ENCODE measurements at regions not wholly inside any gene's neighbourhood (a gene's known extent, or its start where the extent isn't known, plus 50 kb on each side); places are given as distances from the start of the nearest gene placed in this dataset.
A peak's percentile ranks its signal among the peaks of the same experiment; 100 is the strongest.

DNA sequence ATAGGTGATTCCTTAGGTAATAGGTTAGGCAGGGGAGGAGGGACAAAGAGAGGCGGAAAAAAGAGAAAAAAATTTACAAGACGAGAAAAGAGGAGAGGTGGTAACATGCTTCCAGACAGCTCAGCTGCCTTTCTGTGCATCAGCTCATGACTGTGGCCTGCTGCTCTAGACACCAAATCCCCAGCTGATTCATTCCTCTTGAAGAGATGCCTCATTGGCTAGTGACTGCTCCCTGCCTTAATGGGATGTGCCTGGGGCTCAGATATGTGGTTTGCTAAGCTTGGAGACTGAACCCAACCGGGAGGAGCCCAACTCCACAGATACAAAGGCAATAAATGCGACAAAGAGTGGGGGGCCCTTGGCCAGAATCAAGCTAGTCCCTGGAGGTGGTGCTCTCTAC lies 105.9 kb upstream of the FAM20A start:
- Histone ChIP-seq H3K4me3 (ENCODE audit: low read depth in 1 of 5, low read length in 5 of 5) (no peak overlapping the region), H3K4me1 (ENCODE audit: control insufficient read depth in 5 of 5, insufficient read depth in 5 of 5, low read length in 5 of 5) (peaks cover 2 to 15% (median 8%) of the 10 kb centered on the region in 5 donors), H3K27ac (ENCODE audit: low read depth, low read length) (no peak overlapping the region), H3K9ac (ENCODE audit: low read length in 5 of 5) (no peak overlapping the region), H3K9me3 (ENCODE audit: control insufficient read depth in 5 of 5, low read length in 5 of 5) (no peaks in the 10 kb centered on the region), H3K36me3 (ENCODE audit: control insufficient read depth in 5 of 5, insufficient read depth in 5 of 5, low read length in 5 of 5) (no peaks in the 10 kb centered on the region), H3K27me3 (ENCODE audit: control insufficient read depth in 5 of 5, insufficient read depth in 4 of 5, low read length in 5 of 5) (peaks cover 0 to 3% (median 0%) of the 10 kb centered on the region in 5 donors)

DNA sequence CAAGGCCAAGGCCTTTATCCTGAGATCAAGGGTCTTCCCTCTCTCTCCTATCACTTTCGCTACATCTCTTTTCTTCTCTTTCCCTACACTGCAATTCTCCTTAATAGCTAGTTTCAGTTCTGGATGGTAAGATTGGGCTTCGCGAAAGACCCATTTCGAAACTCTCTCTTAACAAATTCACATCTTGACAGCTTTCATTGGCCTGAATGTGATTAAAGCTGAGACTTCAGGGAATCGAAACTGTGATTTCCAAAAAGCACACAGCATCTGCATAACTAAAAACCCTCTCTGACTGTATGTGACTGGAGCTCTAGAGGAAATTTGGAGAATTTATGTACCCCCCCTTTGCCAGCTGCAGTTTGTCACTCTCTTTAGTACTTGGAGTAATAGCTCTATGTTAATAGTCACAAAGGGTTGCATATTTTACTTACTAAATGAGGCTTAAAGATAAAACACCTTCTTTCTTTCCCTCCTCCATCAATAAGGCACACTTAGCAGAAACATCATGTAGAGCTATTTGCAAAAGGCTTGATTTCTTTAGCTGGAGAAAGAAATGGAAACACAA lies 105.3 kb upstream of the FAM20A start:
- Histone ChIP-seq H3K27me3 (ENCODE audit: control insufficient read depth in 5 of 5, insufficient read depth in 4 of 5, low read length in 5 of 5) (peaks cover 0 to 3% (median 0%) of the 10 kb centered on the region in 5 donors), H3K4me3 (ENCODE audit: low read depth in 1 of 5, low read length in 5 of 5) (no peak overlapping the region), H3K9ac (ENCODE audit: low read length in 5 of 5) (no peak overlapping the region), H3K9me3 (ENCODE audit: control insufficient read depth in 5 of 5, low read length in 5 of 5) (no peaks in the 10 kb centered on the region), H3K4me1 (ENCODE audit: control insufficient read depth in 5 of 5, insufficient read depth in 5 of 5, low read length in 5 of 5) (peaks cover 2 to 15% (median 8%) of the 10 kb centered on the region in 5 donors), H3K27ac (ENCODE audit: low read depth, low read length) (no peak overlapping the region), H3K36me3 (ENCODE audit: control insufficient read depth in 5 of 5, insufficient read depth in 5 of 5, low read length in 5 of 5) (no peaks in the 10 kb centered on the region)

DNA sequence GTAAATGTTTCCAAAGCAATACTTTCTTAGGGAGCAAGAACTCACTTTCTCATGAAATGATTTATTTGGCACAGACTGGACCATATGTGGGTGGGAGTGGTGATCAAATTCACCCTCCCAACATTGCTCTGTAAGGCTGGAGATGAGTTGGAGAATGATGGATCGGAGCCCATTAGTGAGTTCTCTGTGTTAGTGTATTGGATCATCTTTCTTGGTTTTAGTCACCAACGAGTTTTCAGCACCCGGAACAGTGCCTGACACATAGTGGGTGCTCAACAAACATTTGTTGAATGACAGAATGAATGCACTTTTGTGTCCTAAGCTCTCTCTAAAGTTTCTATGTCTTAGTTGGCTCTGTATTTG lies 104.5 kb upstream of the FAM20A start:
- Histone ChIP-seq H3K4me3 (ENCODE audit: low read depth in 1 of 5, low read length in 5 of 5) (no peak overlapping the region), H3K9ac (ENCODE audit: low read length in 5 of 5) (no peak overlapping the region), H3K27me3 (ENCODE audit: control insufficient read depth in 5 of 5, insufficient read depth in 4 of 5, low read length in 5 of 5) (peaks cover 0 to 3% (median 0%) of the 10 kb centered on the region in 5 donors), H3K36me3 (ENCODE audit: control insufficient read depth in 5 of 5, insufficient read depth in 5 of 5, low read length in 5 of 5) (no peaks in the 10 kb centered on the region), H3K27ac (ENCODE audit: low read depth, low read length) (peak overlapping the region; percentile 4), H3K9me3 (ENCODE audit: control insufficient read depth in 5 of 5, low read length in 5 of 5) (no peaks in the 10 kb centered on the region), H3K4me1 (ENCODE audit: control insufficient read depth in 5 of 5, insufficient read depth in 5 of 5, low read length in 5 of 5) (peaks cover 2 to 18% (median 8%) of the 10 kb centered on the region in 5 donors)

DNA sequence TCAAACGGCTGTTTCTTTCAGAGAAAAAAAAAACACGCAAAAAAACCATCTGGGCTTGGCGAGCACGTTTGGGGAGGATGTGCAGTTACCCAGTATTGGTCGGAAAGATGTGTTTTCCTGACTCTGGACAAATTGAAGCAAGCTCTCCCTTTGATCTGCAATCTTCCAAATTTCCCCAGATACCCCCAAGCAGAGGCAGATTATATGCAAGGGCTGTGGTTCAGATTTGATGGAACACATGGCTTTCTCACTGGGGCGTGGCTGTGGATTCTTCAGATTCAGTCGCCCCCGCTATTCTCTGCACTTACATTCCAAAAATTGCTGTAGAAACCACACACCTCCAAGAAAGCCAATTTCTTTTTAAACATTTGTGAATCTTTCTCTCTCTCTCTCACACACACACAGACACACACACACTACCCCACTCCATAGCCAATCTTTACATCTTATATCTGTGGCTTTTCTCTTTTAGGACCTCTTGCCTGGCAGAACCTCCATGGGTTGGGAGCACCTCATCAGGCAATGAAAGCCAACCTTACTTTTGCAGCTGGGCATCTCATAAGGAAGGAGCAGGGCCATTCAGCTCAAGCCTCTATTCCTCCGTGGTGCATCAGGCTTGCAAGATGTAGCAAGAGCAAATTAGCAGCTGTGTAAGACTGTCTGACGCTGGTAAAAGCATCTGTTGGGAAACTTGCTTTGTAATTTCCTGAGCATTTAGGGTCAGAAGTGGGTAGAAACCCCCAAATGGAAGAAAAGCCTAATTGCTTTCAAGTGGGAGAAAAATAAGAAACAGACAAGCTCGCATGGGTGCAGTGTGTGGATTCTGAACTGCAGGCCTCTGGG lies 103.9 kb upstream of the FAM20A start:
- H3K4me1 ChIP-seq (ENCODE audit: control insufficient read depth in 5 of 5, insufficient read depth in 5 of 5, low read length in 5 of 5) = peaks cover 2 to 23% (median 10%) of the 10 kb centered on the region in 5 donors
- no peaks in the 10 kb centered on the region for H3K36me3 ChIP-seq (ENCODE audit: control insufficient read depth in 5 of 5, insufficient read depth in 5 of 5, low read length in 5 of 5)
- H3K9me3 ChIP-seq (ENCODE audit: control insufficient read depth in 5 of 5, low read length in 5 of 5) = no peaks in the 10 kb centered on the region
- no peak overlapping the region for H3K4me3 ChIP-seq (ENCODE audit: low read depth in 1 of 5, low read length in 5 of 5)
- H3K9ac ChIP-seq (ENCODE audit: low read length in 5 of 5) = no peak overlapping the region
- peaks cover 0 to 3% (median 0%) of the 10 kb centered on the region in 5 donors for H3K27me3 ChIP-seq (ENCODE audit: control insufficient read depth in 5 of 5, insufficient read depth in 4 of 5, low read length in 5 of 5)
- no peak overlapping the region for H3K27ac ChIP-seq (ENCODE audit: low read depth, low read length)

DNA sequence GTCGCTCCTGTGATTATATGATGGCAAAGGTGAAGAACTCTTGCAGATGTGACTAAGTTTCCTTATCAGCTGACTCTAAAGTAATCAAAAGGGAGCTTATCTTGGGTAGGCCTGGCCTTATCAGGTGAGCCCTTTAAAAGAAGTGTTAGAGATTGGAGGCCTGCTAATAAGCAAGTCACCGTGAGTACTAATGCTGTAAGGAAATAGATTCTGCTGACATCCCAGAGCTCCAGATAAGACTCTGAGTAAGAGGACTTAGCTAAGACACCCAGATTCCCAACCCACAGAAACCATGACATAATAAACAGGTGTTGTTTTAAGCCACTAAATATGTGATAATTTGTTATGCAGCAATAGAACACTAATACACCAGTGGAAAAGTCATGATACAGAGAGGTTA lies 99.9 kb upstream of the FAM20A start:
- Histone ChIP-seq H3K9ac (ENCODE audit: low read length in 5 of 5) (no peak overlapping the region), H3K36me3 (ENCODE audit: control insufficient read depth in 5 of 5, insufficient read depth in 5 of 5, low read length in 5 of 5) (no peaks in the 10 kb centered on the region), H3K27ac (ENCODE audit: low read depth, low read length) (no peak overlapping the region), H3K27me3 (ENCODE audit: control insufficient read depth in 5 of 5, insufficient read depth in 4 of 5, low read length in 5 of 5) (peaks cover 0 to 3% (median 0%) of the 10 kb centered on the region in 5 donors), H3K4me3 (ENCODE audit: low read depth in 1 of 5, low read length in 5 of 5) (no peak overlapping the region), H3K9me3 (ENCODE audit: control insufficient read depth in 5 of 5, low read length in 5 of 5) (no peaks in the 10 kb centered on the region), H3K4me1 (ENCODE audit: control insufficient read depth in 5 of 5, insufficient read depth in 5 of 5, low read length in 5 of 5) (peaks cover under 1 to 30% (median 12%) of the 10 kb centered on the region in 5 donors)

DNA sequence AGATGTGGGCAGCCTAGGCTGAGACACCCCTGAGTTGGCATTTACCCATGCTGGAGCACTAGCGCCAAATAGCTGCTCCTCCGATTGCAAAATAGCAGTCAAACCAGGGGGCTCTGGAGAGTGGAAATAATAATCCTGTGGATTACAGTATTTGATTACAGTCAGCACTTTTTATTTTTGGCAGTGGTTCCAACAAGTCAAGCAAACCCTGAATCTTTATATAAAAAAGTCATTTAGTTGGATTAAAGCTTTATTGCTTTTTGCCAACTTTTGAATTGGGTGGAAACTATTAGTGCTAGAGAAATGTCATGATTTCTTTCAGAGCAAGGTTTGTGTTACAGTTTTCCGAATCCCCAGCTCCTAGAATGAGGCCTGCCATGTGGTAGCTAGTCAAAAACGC lies 99.3 kb upstream of the FAM20A start:
- Histone ChIP-seq H3K27ac (ENCODE audit: low read depth, low read length) (no peak overlapping the region), H3K4me1 (ENCODE audit: control insufficient read depth in 5 of 5, insufficient read depth in 5 of 5, low read length in 5 of 5) (peaks cover 0 to 27% (median 12%) of the 10 kb centered on the region in 5 donors), H3K36me3 (ENCODE audit: control insufficient read depth in 5 of 5, insufficient read depth in 5 of 5, low read length in 5 of 5) (no peaks in the 10 kb centered on the region), H3K27me3 (ENCODE audit: control insufficient read depth in 5 of 5, insufficient read depth in 4 of 5, low read length in 5 of 5) (peaks cover 0 to 3% (median 0%) of the 10 kb centered on the region in 5 donors), H3K9me3 (ENCODE audit: control insufficient read depth in 5 of 5, low read length in 5 of 5) (no peaks in the 10 kb centered on the region), H3K4me3 (ENCODE audit: low read depth in 1 of 5, low read length in 5 of 5) (no peak overlapping the region), H3K9ac (ENCODE audit: low read length in 5 of 5) (no peak overlapping the region)

DNA sequence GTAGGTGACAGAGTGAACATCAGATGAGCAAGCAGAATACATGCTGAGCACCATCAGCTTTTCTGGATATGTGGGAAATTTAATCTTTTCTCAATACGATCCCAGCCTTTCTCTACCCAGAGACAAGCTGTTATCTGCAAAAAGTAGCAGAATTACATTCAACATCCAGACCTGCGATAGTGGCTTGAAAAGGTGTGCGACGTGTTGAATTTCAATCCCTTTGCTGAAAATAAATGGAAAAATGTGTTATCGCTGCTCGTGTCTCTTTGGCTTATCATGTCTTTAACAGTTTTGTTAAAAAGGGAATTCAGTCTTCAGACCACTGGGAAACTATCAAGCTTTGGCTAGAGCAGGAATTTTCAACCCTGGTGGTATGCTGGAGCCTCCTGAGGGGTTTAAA lies 98.8 kb upstream of the FAM20A start:
- H3K27ac ChIP-seq (ENCODE audit: low read depth, low read length) = no peak overlapping the region
- peaks cover 0 to 26% (median 9%) of the 10 kb centered on the region in 5 donors for H3K4me1 ChIP-seq (ENCODE audit: control insufficient read depth in 5 of 5, insufficient read depth in 5 of 5, low read length in 5 of 5)
- H3K36me3 ChIP-seq (ENCODE audit: control insufficient read depth in 5 of 5, insufficient read depth in 5 of 5, low read length in 5 of 5) = no peaks in the 10 kb centered on the region
- H3K9ac ChIP-seq (ENCODE audit: low read length in 5 of 5) = no peak overlapping the region
- H3K27me3 ChIP-seq (ENCODE audit: control insufficient read depth in 5 of 5, insufficient read depth in 4 of 5, low read length in 5 of 5) = peaks cover 0 to 1% (median 0%) of the 10 kb centered on the region in 5 donors
- H3K4me3 ChIP-seq (ENCODE audit: low read depth in 1 of 5, low read length in 5 of 5) = no peak overlapping the region
- no peaks in the 10 kb centered on the region for H3K9me3 ChIP-seq (ENCODE audit: control insufficient read depth in 5 of 5, low read length in 5 of 5)

DNA sequence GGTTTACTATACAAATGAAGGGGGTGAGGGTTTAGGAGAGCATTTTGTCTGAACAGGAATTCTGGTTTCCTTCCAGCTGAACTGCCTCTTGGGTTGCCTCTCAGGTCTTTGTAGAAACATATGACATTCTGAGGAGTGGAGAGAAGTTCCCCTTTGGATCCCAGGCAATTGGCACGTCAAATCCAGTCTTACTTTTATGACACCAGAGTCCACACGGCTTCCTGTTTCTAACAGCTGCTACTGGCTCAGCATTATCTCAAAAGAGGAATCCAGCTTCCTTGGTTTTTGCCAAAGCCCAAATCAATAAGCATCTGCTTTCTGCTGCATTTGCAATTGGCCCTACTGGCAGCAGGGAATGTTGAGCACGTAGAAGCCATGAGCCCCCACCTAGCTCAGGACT lies 97.6 kb upstream of the FAM20A start:
- no peak overlapping the region for H3K4me3 ChIP-seq (ENCODE audit: low read depth in 1 of 5, low read length in 5 of 5)
- H3K4me1 ChIP-seq (ENCODE audit: control insufficient read depth in 5 of 5, insufficient read depth in 5 of 5, low read length in 5 of 5) = peaks cover 0 to 26% (median 9%) of the 10 kb centered on the region in 5 donors
- H3K36me3 ChIP-seq (ENCODE audit: control insufficient read depth in 5 of 5, insufficient read depth in 5 of 5, low read length in 5 of 5) = no peaks in the 10 kb centered on the region
- no peak overlapping the region for H3K27ac ChIP-seq (ENCODE audit: low read depth, low read length)
- H3K27me3 ChIP-seq (ENCODE audit: control insufficient read depth in 5 of 5, insufficient read depth in 4 of 5, low read length in 5 of 5) = no peaks in the 10 kb centered on the region
- no peak overlapping the region for H3K9ac ChIP-seq (ENCODE audit: low read length in 5 of 5)
- no peaks in the 10 kb centered on the region for H3K9me3 ChIP-seq (ENCODE audit: control insufficient read depth in 5 of 5, low read length in 5 of 5)

DNA sequence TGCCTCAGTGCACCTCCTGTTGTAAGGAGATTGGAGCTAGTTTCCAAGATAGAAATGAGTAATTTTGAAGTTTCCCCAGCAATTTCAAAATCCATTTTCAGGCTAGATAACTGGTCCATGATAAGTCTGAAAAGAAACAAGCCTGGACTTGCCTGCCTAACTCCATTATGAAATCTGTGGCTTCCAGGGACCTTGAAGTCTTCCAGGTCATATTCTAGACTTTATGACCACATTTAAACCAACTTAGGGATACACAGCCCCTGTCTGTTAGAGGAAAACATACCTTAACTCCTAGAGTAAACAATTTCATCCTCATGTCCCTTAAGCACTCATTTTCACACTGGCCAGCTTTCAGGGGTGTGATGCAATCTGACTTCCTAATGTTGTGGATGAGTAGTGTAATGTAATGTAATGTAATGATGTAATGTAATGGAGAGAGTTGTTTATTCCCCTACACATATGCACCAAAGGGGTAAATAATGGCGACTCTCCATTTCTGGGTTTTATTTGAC lies 96.7 kb upstream of the FAM20A start:
- Histone ChIP-seq H3K4me3 (ENCODE audit: low read depth in 1 of 5, low read length in 5 of 5) (no peak overlapping the region), H3K27me3 (ENCODE audit: control insufficient read depth in 5 of 5, insufficient read depth in 4 of 5, low read length in 5 of 5) (no peaks in the 10 kb centered on the region), H3K9ac (ENCODE audit: low read length in 5 of 5) (no peak overlapping the region), H3K36me3 (ENCODE audit: control insufficient read depth in 5 of 5, insufficient read depth in 5 of 5, low read length in 5 of 5) (no peaks in the 10 kb centered on the region), H3K4me1 (ENCODE audit: control insufficient read depth in 5 of 5, insufficient read depth in 5 of 5, low read length in 5 of 5) (peaks cover 0 to 26% (median 9%) of the 10 kb centered on the region in 5 donors), H3K27ac (ENCODE audit: low read depth, low read length) (no peak overlapping the region), H3K9me3 (ENCODE audit: control insufficient read depth in 5 of 5, low read length in 5 of 5) (no peaks in the 10 kb centered on the region)

DNA sequence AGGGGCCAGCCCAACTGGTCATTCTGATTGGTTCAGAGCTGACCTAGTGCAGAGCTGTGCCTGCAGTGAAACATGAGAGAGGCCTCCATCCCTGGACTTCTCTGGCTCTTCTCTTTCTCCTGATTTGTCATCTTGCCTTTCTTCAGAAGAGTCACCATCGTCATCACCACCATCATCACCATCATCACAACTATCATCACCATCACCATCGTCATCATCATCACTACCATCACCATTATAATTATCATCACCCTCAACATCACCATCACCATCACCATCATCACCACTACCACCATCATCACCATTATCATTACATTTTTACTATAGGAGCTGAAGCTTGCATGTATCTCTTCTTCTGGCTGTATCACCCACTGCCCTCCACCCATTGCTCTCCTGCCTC lies 94.5 kb upstream of the FAM20A start:
- Histone ChIP-seq H3K9me3 (ENCODE audit: control insufficient read depth in 5 of 5, low read length in 5 of 5) (peaks cover 0 to 3% (median 0%) of the 10 kb centered on the region in 5 donors), H3K27me3 (ENCODE audit: control insufficient read depth in 5 of 5, insufficient read depth in 4 of 5, low read length in 5 of 5) (no peaks in the 10 kb centered on the region), H3K27ac (ENCODE audit: low read depth, low read length) (no peak overlapping the region)

More for the DNA sequence above, 94.5 kb upstream of the FAM20A start:
- Histone ChIP-seq H3K4me1 (ENCODE audit: control insufficient read depth in 5 of 5, insufficient read depth in 5 of 5, low read length in 5 of 5) (peaks cover 0 to 22% (median 9%) of the 10 kb centered on the region in 5 donors), H3K9ac (ENCODE audit: low read length in 5 of 5) (no peak overlapping the region), H3K36me3 (ENCODE audit: control insufficient read depth in 5 of 5, insufficient read depth in 5 of 5, low read length in 5 of 5) (no peaks in the 10 kb centered on the region), H3K4me3 (ENCODE audit: low read depth in 1 of 5, low read length in 5 of 5) (no peak overlapping the region)

Data from subcutaneous abdominal adipose tissue (tissue), 5 donors.